GM18909 (cell line): ENCODE measurements at regions not wholly inside any gene's neighbourhood (a gene's known extent, or its start where the extent isn't known, plus 50 kb on each side); places are given as distances from the start of the nearest gene placed in this dataset.
"Not testable (repeated sequence)": the region's sequence is repeated elsewhere in the genome, so short reads cannot be mapped to it uniquely, and the experiment has no call there.

Source experiments
- ATAC-seq: cut with Tn5 transposase; IDR thresholded peaks from one replicate; pipeline ENCODE4 v1.9.1; 2021; ENCODE audit warnings: mild to moderate bottlenecking; ENCODE audit not compliant: unreplicated experiment, poor library complexity

DNA sequence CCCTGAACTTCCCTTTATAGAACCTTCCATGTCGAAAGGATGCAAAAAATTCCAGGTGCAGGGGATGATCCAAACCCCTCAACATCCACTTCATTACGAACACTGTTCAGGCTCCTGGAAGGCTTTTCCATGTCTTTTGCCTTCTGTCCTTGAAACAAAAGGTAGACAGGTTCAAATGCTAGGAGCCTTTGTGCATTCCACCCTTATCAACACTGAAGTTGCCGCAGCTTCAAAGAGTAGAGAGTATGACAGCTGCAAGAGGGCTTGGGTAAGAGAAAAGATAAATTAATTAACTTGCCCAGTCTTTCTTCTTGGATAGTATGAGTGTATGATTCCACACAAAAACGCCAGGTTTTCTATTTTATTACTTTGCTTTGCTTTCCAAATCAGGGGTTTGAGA, 269.1 kb upstream of the MSX2 start:
- no peak for ATAC-seq

DNA sequence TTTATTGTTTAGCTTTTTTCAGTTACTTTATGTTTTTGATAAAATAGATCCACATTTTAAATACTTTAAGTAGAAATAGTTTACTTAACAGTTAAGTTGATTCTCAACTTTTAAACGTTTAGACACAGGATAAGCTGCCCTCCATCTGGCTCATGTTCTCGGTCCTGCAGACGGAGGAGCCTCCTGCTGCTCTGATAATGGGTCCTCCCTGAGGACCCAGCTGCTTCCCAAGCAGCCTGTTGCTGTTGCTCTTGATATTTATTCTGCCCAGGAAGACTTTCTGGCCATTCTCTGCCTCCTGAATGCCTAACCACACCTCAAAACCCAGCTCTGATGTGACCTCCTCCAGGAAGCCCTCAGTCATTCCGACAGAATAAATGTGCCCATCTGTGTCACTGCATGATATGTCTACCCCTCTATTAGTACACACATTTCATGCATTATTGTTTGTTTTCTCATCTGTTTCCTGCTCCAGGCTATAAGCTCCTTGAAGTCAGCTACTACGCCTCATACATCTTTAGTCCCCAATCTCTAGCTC, 267.2 kb upstream of the MSX2 start:
- no peak for ATAC-seq

DNA sequence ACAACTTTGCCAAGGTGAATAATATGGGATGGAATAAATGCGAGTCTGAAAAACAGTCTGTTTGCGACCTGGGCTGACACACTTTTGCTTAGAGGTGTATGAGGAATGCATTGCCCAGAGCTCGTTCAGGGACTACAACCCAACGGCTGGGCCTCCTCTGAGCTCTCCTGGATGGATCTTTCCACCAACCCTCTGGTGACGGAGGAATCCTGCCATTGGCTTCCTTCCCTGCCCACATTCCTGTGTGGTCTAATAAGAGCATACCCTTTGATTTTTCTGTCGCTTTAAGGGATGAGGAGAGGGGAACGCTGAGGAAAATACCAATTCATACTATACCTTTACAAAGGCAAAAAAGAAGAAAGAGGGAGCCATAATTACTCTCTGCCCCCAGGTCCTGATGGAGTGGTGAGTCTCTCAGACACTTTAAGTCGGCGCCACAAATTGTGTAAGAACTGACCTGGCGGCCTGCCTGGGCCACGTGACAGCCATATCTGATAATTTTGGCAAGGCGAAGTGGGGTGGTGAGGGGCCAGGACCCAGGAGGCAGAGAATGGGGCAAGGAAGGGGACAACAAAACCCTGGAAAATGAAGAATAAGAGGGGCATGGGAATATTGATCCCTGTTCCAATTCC, 265.2 kb upstream of the MSX2 start:
- no peak for ATAC-seq

DNA sequence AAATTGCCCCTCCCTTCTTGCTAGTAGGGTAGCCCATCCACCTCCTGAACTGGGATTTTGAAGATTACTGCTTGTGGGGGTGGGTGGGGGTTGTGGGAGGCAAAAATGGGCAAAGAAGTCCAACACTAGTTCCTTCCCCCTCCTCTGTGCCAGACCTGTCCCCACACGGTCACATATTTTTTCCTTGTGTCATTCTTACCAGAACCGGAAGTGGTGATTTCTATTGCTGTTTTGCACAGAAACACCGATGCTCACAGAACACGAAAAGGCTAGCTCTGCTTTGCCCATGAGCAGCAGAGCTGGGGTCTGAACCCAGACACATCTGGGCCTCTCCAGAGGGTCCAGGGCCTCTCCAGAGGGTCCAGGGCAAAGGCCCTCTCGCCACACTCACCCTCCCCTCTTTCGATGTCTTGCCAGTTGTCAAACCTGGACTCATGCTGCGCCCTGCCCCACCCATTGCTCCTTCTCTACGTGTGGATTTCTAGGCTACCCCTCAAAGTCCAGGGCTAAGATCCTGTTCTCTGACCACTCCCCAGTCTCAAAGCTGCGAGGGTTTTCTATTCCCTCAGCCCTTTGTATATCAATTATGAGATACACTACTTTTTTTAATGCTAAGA, 264.4 kb upstream of the MSX2 start:
- no peak for ATAC-seq

DNA sequence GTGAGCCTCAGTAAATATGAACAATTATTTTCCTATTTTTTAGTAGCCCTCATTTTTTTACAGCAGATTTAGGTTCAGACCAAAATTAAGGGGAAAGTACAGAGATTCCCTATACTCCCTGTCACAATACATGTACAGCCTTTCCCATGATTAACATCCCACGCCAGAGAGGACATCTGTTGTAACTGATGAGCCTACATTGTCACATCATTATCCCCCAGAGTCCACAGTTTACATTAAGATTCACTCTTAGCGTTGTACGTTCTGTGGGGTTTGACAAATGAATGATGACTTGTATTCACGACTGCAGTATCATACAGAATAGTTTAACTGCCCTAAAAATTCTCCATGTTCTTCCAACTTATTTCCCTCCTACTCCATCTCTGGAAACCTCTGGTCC, 262.3 kb upstream of the MSX2 start:
- ATAC-seq: no peak

DNA sequence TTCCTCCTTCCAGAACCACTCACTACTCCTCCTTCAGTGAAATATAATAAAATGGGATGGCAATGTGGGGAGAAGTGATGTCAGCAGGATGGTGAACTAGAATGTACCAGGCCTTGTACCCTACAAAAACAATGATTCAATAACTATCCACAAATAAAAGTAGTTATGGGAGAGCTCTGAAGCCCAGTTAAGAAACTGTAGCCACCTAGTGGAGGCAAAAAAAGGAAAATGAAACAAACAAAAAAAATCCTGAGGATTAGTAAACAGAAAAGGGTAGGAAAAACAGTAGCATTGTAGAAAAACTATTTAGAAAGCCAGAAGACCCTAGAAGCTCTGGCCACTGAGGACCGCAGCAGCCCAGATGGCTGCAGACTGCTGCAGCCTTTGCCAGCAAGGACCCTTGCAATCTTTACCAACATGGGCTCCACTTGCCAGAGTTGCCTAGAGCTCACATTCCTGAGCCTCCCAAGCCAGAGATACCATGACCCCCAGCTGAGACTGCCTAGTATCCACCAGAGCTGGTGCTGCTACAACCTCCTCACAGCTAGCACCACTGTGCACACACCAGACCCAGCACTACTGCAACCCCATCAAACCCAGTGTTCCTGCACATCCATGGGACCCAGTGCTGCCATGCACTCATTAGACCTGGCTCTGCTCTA, 259.7 kb upstream of the MSX2 start:
- no peak for ATAC-seq

DNA sequence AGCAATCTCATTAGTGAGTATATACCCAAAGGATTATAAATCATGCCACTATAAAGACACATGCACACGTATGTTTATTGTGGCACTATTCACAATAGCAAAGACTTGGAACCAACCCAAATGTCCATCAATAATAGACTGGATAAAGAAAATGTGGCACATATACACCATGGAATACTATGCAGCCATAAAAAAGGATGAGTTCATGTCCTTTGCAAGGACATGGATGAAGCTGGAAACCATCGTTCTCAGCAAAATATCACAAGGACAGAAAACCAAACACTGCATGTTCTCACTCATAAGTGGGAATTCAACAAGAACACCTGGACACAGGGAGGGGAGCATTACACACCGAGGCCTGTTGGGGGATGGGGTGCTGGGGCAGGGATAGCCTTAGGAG, 252.9 kb upstream of the MSX2 start:
- not testable (repeated sequence) for ATAC-seq

DNA sequence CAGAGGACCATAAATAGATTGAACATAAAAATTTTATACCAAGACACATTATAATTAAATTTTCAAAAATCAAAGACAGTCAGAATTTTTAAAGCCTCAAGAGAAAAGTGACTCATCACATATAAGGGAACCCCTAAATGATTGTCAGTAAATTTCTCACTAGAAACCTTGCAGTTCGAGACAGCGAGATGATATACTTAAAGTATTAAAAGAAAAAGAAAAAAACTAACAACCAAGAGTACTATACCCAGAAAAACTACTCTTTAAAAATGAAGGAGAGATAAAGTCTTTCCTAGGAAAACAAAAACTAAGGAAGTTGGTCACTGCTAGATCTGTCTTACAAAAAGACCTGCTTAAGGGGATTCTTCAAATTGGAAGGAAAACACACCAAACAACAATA, 251.4 kb upstream of the MSX2 start:
- no peak for ATAC-seq

DNA sequence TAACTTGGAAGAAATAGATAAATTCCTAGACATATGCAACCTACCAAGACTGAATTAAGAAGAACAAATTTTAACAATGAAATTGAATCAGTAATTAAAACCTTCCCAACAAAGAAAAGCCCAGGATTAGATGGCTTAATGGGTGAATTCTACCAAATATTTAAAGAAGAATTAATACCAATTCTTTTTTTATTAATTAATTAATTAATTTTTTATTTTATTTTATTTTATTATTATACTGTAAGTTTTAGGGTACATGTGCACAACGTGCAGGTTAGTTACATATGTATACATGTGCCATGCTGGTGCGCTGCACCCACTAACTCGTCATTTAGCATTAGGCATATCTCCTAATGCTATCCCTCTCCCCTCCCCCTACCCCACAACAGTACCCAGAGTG, 248.4 kb upstream of the MSX2 start:
- not testable (repeated sequence) for ATAC-seq

DNA sequence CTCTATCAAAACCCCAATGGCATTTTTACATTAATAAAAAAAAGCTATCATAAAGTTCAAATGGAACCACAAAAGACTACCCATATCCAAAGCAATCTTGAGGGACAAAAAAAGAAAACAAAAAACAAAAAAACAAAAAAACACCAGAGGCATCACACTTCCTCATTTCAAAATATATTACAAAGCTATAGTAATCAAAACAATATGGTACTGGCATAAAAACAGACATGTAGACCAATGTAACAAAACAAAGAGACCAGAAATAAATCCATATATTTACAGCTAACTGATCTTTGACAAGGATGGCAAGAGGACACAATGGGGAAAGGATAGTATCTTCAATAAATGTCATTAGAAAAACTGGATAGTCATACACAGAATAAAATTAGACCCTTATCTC, 245.1 kb upstream of the MSX2 start:
- no peak for ATAC-seq

DNA sequence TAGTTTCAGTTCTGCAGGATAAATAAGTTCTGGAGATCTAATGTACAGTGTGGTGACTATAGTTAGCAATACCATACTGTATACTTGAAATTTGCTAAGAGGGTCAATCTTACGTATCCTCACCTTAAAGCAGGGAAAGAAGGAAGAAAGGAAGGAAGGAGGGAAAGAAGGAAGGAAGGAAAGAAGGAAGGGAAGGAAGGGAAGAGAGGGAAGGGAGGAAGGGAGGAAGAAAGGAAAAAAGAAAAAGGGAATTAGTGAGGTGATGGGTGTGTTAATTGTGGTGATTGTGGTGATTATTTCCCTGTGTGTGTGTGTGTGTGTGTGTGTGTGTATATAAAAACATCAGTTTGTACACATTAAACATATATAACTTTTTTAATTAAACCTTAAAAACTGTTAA, 242.6 kb upstream of the MSX2 start:
- ATAC-seq: no peak

DNA sequence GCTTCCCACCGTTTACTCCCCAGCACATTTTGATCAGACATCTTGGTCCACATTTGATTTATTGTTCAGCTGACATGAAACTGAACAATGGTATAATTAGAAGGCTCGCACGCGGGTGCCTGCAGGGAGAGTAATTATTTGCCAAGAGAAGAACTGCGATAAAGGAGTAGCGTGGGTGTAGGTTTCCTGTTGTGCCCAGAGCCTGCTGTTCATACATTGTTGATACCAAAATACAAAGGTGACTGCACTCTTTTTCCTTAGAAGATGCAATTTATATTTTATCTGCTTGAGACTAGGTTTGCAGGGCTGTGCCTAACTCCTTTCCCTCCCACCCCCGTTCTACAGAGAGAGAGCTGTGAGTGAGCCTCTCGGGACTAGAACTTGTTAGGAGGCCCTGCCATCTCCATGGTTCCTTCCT, 241.8 kb upstream of the MSX2 start:
- no peak for ATAC-seq

DNA sequence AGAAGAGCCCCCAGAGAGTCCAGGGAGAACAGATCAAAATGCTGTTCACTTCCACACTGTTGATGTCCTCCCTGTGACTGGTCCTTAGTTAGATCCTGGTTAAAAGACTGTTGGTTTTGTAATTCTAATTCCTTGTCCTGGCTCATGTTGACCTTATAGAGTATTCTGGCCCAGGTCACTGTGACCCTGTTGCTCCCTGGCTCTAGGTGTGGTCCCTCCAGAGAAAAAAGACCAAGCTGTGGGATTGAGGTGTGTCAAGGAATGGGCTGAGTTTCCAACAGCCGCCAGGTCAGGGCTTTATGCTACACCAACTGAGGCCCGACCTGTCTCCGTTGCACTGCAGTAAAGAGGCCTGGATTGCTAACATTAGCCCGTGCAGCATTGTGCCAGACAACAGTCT, 241.0 kb upstream of the MSX2 start:
- no peak for ATAC-seq

DNA sequence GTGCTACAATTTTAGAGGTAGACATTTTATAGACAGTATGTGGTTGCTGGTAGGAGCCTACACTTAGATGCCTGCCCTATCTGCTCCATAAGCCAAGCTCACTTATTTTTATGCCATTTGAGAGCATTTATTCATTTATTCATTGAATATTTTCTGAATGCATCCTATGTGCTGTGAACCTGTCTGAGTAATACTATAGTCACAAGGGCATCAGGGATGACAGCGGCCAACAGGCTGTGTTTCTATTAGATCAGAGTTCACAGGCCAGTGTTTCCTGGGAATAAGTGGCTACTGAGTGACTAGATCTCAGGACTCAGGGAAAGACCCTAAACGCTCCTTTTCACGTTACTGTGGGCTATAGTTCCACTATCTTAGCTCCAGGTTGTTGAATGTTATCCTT, 235.2 kb upstream of the MSX2 start:
- ATAC-seq: no peak

DNA sequence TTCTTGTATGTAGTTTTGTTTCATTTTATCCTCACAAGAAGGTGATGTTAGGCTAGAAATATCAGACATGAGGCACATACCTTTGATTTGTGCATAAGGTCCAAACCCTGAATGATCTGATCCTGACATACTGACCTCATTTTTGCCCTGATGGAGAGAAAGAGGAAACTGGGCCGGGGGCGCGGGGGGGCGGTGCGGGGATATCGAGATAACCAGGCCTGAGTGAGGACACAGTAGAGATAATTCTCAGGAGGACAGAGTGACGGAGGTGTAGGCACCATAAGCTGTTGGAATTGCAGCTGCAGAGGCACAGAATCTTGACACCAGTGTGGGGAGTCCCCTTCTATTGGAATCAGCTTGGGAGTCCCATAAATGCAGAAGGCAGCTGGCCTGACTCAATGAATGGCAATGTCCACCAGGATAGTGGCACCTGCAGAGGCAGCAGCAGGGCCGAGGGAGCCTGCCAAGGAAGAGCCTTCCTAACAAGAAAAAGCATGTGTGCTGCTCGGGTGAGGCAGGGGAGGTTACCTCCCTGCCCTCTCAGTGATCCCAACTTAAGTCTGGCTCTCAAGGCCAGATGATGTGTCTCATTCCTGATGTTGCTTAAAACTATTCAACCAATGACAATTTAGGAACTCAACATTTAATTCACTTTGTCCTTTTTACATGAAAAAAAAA, 234.3 kb upstream of the MSX2 start:
- no peak for ATAC-seq

DNA sequence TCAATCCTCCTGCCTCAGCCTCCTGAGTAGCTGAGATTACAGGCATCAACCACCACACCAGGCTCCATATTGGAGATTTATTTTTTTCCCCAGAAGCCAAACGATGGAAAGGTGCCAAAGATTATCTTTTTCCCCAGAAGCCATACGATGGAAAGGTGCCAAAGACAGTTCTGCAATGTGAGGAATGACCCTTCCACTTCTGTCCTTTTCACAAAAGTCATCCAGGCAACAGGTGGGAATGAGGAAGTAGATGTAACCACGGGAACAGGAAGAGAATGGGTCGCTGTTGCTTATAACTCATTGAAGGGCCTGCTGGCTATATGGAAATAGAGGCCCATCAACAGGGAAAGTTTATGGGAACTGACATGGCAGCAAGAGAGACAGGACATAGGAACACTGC, 233.7 kb upstream of the MSX2 start:
- no peak for ATAC-seq

DNA sequence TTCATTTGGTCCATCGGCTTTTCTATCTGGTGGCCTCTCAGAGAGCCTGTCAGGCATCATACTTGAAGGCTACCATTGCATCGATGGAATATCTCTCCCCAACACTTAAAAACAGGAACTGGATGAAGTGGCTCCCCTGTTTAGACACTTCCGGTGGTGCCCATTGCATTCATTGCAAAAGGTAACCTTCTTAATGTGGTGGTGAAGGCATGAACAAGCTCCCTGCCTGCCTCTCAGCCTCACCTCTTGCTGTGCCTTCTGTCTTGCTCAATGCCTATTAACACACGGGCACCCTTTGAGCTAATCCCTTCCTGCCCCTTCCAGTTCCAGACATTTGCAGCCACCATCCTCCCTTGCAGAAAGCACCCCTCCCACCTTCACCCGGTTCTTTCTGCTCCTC, 233.1 kb upstream of the MSX2 start:
- ATAC-seq: no peak

DNA sequence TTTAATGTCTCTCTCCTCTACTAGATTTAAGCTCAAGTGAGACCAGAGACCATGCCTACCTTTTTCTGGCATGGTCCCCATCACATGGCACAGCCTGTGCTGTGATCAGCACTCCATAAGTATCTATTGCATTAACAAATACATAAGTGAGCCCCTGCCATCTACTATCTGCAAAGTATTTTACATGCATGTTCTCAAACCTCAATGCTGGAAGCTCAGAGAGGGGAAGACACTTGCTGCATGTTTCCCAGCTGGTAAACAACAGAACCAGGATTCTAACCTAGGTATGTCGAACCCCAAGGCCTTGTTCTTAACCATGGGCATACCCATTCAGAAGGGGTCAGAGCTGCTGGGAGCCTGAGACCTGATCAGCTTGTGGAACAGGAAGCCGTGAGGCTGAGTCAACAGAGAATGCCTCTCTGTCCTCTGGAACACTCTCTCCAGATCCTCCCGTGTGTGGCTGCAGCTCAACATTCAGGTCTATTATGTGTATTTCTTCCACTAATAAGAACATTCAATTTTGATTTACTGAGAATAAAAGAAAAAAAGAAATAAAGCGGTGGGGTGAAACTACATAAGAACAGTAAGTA, 232.5 kb upstream of the MSX2 start:
- ATAC-seq: no peak

DNA sequence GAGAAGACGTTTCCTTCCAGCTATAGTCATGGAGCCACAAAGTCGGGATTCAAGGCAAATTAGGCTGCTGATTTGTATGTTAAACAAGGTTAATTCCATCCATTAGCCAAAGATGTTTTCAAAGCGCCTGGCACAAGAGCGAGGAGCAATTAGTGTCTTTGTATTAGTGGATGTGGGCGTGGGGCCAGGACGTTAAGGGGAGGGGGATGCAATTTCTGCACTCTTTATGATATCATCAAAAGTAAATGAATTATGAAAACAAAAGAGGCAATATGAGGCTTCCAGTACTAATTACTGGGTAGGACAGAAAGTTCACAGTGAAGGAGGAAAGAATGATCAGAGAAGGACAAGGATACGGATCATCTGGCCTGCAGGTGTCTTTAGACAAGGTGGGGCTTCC, 230.9 kb upstream of the MSX2 start:
- no peak for ATAC-seq

DNA sequence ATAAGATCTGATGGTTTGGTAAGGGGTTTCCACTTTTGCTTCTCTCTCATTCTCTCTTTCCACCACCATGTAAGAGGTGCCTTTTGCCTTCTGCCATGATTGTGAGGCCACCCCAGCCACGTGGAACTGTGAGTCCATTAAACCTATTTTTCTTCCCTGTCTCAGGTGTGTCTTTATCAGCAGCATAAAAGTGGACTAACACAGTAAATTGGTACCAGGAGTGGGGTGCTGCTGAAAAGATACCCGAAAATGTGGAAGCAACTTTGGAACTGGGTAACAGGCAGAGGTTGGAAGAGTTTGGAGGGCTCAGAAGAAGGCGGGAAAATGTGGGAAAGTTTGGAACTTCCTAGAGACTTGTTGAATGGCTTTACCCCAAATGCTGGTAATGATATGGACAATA, 226.4 kb upstream of the MSX2 start:
- ATAC-seq: not testable (repeated sequence)

DNA sequence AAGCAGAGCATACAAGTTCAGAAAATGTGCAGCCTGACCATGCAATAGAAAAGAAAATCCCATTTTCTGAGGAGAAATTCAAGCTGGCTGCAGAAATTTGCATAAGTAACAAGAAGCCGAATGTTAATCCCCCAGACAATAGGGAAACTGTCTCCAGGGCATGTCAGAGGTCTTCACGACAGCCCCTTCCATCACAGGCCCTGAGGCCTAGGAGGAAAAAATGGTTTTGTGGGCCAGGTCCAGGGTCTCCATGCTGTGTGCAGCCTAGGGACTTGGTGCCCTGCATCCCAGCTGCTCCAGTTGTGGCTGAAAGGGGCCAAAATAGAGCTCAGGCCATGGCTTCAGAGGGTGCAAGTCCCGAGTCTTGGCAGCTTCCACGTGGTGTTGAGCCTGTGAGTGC, 225.8 kb upstream of the MSX2 start:
- not testable (repeated sequence) for ATAC-seq
